ENCODE measurements at regions not wholly inside any gene's neighbourhood (a gene's known extent, or its start where the extent isn't known, plus 50 kb on each side); places are given as distances from the start of the nearest gene placed in this dataset.

GRCh38 chr2:6793371-6793770 lies 72.3 kb downstream of the CMPK2 start:
- TF ChIP-seq, protein P1, sequence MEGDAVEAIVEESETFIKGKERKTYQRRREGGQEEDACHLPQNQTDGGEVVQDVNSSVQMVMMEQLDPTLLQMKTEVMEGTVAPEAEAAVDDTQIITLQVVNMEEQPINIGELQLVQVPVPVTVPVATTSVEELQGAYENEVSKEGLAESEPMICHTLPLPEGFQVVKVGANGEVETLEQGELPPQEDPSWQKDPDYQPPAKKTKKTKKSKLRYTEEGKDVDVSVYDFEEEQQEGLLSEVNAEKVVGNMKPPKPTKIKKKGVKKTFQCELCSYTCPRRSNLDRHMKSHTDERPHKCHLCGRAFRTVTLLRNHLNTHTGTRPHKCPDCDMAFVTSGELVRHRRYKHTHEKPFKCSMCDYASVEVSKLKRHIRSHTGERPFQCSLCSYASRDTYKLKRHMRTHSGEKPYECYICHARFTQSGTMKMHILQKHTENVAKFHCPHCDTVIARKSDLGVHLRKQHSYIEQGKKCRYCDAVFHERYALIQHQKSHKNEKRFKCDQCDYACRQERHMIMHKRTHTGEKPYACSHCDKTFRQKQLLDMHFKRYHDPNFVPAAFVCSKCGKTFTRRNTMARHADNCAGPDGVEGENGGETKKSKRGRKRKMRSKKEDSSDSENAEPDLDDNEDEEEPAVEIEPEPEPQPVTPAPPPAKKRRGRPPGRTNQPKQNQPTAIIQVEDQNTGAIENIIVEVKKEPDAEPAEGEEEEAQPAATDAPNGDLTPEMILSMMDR (IDR thresholded peaks at IDR 0.05) = no peak
- no peak for TF ChIP-seq EZH2 (IDR thresholded peaks at IDR 0.05; ENCODE audit: borderline replicate concordance, insufficient read depth, low read depth, low read length, poor library complexity, severe bottlenecking)

Data from B cell (primary cell).